ENCODE measurements at regions not wholly inside any gene's neighbourhood (a gene's known extent, or its start where the extent isn't known, plus 50 kb on each side); places are given as distances from the start of the nearest gene placed in this dataset.

GRCh38 chr3:99131876-99132275, 230.4 kb upstream of the DCBLD2 start:
- TF ChIP-seq, protein P1, sequence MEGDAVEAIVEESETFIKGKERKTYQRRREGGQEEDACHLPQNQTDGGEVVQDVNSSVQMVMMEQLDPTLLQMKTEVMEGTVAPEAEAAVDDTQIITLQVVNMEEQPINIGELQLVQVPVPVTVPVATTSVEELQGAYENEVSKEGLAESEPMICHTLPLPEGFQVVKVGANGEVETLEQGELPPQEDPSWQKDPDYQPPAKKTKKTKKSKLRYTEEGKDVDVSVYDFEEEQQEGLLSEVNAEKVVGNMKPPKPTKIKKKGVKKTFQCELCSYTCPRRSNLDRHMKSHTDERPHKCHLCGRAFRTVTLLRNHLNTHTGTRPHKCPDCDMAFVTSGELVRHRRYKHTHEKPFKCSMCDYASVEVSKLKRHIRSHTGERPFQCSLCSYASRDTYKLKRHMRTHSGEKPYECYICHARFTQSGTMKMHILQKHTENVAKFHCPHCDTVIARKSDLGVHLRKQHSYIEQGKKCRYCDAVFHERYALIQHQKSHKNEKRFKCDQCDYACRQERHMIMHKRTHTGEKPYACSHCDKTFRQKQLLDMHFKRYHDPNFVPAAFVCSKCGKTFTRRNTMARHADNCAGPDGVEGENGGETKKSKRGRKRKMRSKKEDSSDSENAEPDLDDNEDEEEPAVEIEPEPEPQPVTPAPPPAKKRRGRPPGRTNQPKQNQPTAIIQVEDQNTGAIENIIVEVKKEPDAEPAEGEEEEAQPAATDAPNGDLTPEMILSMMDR (IDR thresholded peaks at IDR 0.05) = no peak
- no peak for ATAC-seq

DNA sequence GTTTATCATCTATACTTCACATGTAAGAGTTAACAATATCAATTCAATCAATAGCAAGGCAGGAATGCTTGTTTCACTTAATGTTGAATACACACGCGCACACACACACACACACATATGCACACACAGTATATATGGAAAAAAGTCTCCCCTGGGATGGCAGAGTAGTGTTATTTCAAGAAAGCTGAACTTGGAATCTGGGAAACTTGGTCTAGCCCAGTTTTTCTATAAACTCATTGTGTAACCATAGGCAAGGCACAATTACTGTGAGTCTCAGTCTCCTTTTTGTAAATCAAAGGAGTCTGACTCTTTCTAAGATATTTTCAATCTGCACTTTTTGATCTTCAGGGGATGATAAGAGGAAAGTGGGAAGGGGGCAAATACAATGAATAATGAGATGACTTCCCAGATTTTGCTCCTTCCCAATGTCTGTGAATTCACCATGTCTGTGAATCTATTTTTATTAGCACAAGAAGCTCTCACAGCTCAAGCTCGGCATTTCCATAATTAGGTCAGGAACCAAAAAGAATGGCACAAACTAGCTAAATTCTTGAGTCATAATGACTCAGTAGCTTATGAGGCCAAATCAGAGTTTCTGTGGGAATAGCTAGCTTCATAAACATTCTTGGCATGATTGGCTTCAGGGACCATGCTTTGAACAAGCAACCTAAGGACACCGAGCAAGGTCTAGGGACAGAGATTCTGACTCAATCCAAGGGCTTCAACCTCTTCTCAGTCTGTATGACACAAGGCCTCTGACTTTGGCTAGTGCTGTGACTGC, 227.4 kb upstream of the DCBLD2 start:
- WGBS, 2 donors = 41 to 48% methylated on average over 4 of the region's 4 CpGs
- TF ChIP-seq, protein P1 (IDR thresholded peaks at IDR 0.05) = no peak

More at GRCh38 chr3:99131876-99132275, 230.4 kb upstream of the DCBLD2 start:
- Histone ChIP-seq H3K4me1 (peaks cover 0 to 5% (median 0%) of the 10 kb centered on the region in 9 donors), H3K27me3 (no peaks in the 10 kb centered on the region), H3K27ac (no peak overlapping the region), H3K36me3 (no peaks in the 10 kb centered on the region), H3K4me3 (no peak overlapping the region), H3K9me3 (peaks cover 0 to 4% (median 0%) of the 10 kb centered on the region in 11 donors)
- intact Hi-C loops (cut with DNase I) = no loop called here
- DNase-seq = no peak

DNA sequence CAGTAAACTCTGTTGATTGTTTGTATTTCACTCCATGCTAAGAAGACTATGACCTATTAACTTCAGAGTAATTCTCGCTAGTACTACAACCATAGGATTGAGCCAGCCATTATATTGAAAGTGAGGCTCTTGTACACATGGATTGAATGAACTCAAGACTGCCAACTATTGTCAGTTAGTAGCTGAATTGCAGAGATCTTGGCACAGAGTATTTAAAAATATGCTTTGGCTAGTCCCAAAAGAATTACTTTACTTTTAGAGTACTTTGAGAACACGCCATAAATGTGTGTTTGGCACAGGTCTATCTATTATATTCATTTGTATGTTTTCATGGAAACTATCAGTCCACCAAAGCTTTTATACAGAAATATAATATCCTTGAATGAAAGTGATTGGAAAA, 226.7 kb upstream of the DCBLD2 start:
- H3K4me1 ChIP-seq = peaks cover 0 to 5% (median 0%) of the 10 kb centered on the region in 9 donors
- H3K4me3 ChIP-seq = no peak overlapping the region
- H3K27me3 ChIP-seq = no peaks in the 10 kb centered on the region
- peak overlapping the region in 3 of 10 donors; percentile 8 to 34 (median 31) for H3K27ac ChIP-seq
- peak in 2 of 8 donors; percentile 38 to 41 for ATAC-seq
- WGBS, 2 donors = 64 to 72% methylated on average over 2 of the region's 2 CpGs
- no peak for DNase-seq
- intact Hi-C loops (cut with DNase I) = no loop called here
- no peaks in the 10 kb centered on the region for H3K36me3 ChIP-seq
- TF ChIP-seq, protein P1 (IDR thresholded peaks at IDR 0.05) = no peak
- no peaks in the 10 kb centered on the region for H3K9me3 ChIP-seq

More for the DNA sequence above, 227.4 kb upstream of the DCBLD2 start:
- peak overlapping the region in 2 of 10 donors; percentile 22 to 34 for H3K27ac ChIP-seq
- H3K4me1 ChIP-seq = peaks cover 0 to 5% (median 0%) of the 10 kb centered on the region in 9 donors
- DNase-seq (no peak), ATAC-seq (peak in 5 of 8 donors; percentile 26 to 93 (median 62))
- H3K36me3 ChIP-seq = no peaks in the 10 kb centered on the region
- H3K4me3 ChIP-seq = no peak overlapping the region
- intact Hi-C loops (cut with DNase I) = no loop called here
- H3K27me3 ChIP-seq = no peaks in the 10 kb centered on the region
- peaks cover 0 to 2% (median 0%) of the 10 kb centered on the region in 11 donors for H3K9me3 ChIP-seq

GRCh38 chr3:99126316-99126715, 224.8 kb upstream of the DCBLD2 start:
- DNase-seq (no peak), ATAC-seq (no peak)
- Histone ChIP-seq H3K36me3 (no peaks in the 10 kb centered on the region), H3K27ac (no peak overlapping the region), H3K9me3 (no peaks in the 10 kb centered on the region), H3K4me1 (peaks cover 0 to 5% (median 0%) of the 10 kb centered on the region in 9 donors), H3K4me3 (no peak overlapping the region), H3K27me3 (no peaks in the 10 kb centered on the region)
- TF ChIP-seq, protein P1 (IDR thresholded peaks at IDR 0.05) = no peak
- intact Hi-C loops (cut with DNase I) = no loop called here
- WGBS, 2 donors = 39 to 53% methylated on average over 1 of the region's 1 CpG

Measured in heart right ventricle (tissue), 16 donors.